Stimulated activated CD8-positive, alpha-beta memory T cell treated with anti-CD3 and anti-CD28 coated beads, Interleukin-7, amount 100 ng/mL, for 1 hour (primary cell): ENCODE measurements at regions not wholly inside any gene's neighbourhood (a gene's known extent, or its start where the extent isn't known, plus 50 kb on each side); places are given as distances from the start of the nearest gene placed in this dataset.
"Not testable (repeated sequence)": the region's sequence is repeated elsewhere in the genome, so short reads cannot be mapped to it uniquely, and the experiment has no call there.

ENCODE experiments used
- DNase-seq, 2 donors: peaks; one replicate each; pipeline ENCODE4 v3.0.0-alpha.2; 2020; ENCODE audit warnings: low read depth in 2 of 2

GRCh38 chr3:66933233-66933632, 64.9 kb upstream of the KBTBD8 start:
- no peak for DNase-seq

- DNase-seq: no peak
These were observed 64.1 kb upstream of the KBTBD8 start for GRCh38 chr3:66934041-66934440.

- no peak for DNase-seq
These were observed 63.4 kb upstream of the KBTBD8 start for GRCh38 chr3:66934725-66935124.

GRCh38 chr3:66937041-66937440, 61.1 kb upstream of the KBTBD8 start:
- DNase-seq: not testable (repeated sequence)

GRCh38 chr3:66938338-66938963, 59.7 kb upstream of the KBTBD8 start:
- DNase-seq: no peak

- no peak for DNase-seq
These were observed 50.1 kb upstream of the KBTBD8 start for GRCh38 chr3:66948041-66948440.
